ENCODE measurements at regions not wholly inside any gene's neighbourhood (a gene's known extent, or its start where the extent isn't known, plus 50 kb on each side); places are given as distances from the start of the nearest gene placed in this dataset.

DNA sequence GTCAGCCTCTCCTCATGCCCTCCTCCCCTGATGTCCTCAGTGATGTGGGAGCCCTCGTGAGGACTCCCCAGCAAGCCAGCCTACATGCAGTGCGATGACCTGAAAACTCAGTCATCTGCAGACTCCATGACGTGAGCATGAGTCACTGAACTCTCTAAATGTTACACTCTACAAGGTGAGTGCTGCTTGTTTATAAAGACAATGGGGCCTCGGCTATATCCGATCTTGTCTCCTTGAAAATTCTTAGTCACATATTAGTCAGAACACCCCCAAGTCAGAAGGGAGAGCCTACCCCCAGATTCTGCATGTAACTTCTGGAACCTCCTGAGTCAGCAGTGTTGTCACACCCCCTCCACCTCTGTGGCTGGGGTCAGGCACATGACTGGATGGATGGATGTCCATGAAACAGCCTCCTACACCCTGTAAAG lies 673.8 kb downstream of the INHBA start:
- no peak overlapping the region for H2BK120ac ChIP-seq (replicated peaks; ENCODE audit: low read depth, low read length)
- H3K23me2 ChIP-seq (ENCODE audit: low read depth, low read length): no peaks in the 10 kb centered on the region
- TF ChIP-seq BACH1 (IDR thresholded peaks at IDR 0.05; ENCODE audit: low read length) (no peak), BRCA1 (IDR thresholded peaks at IDR 0.05; ENCODE audit: low read depth, low read length) (no peak)
- H3K27me3 ChIP-seq (replicated peaks in 1 of 4; ENCODE audit: control insufficient read depth in 3 of 4, extremely low read depth in 1 of 4, insufficient read depth in 3 of 4, low read length in 3 of 4): no peaks in the 10 kb centered on the region
- no peak overlapping the region for H3K9ac ChIP-seq (replicated peaks in 1 of 4; ENCODE audit: extremely low read depth in 1 of 4, low read depth in 3 of 4, low read length in 3 of 4)
- FAIRE-seq (no peak), DNase-seq (ENCODE audit: low read depth in 1 of 2, low spot score in 2 of 2) (no peak)
- H2BK20ac ChIP-seq (ENCODE audit: low read length): no peak overlapping the region
- H3K14ac ChIP-seq (ENCODE audit: insufficient read length): no peak overlapping the region
- H3K9me3 ChIP-seq (ENCODE audit: insufficient read depth in 2 of 2, low read depth in 1 of 2, low read length in 1 of 2): no peaks in the 10 kb centered on the region
- no peak overlapping the region for H3K4ac ChIP-seq (replicated peaks; ENCODE audit: insufficient read length, low read depth, low read length)
- H3K4me3 ChIP-seq (ENCODE audit: extremely low read depth in 1 of 4, insufficient read depth in 2 of 4, low read depth in 3 of 4, low read length in 4 of 4): no peak overlapping the region
- H3K4me2 ChIP-seq (ENCODE audit: insufficient read depth in 1 of 2, low read depth in 2 of 2, low read length in 2 of 2): no peak overlapping the region
- no peaks in the 10 kb centered on the region for H4K20me1 ChIP-seq (replicated peaks in 1 of 2; ENCODE audit: control insufficient read depth in 1 of 2, insufficient read depth in 2 of 2, low read length in 2 of 2)
- no peak overlapping the region for H3K23ac ChIP-seq (ENCODE audit: insufficient read length)
- H4K91ac ChIP-seq (replicated peaks; ENCODE audit: insufficient read length, low read length): no peak overlapping the region
- H3K56ac ChIP-seq (replicated peaks; ENCODE audit: insufficient read length, low read depth, low read length): no peak overlapping the region
- H4K8ac ChIP-seq (ENCODE audit: extremely low read depth, insufficient read depth, low read length): no peak overlapping the region
- no peak overlapping the region for H2BK12ac ChIP-seq (ENCODE audit: low read depth, low read length)
- ChIA-PET CTCF (ENCODE audit: partially characterized antibody) (no interaction called here), POLR2A (ENCODE audit: partially characterized antibody) (no interaction called here)
- H3K79me1 ChIP-seq (ENCODE audit: low read depth, low read length): no peaks in the 10 kb centered on the region
- no peak overlapping the region for H2BK5ac ChIP-seq (ENCODE audit: low read depth, low read length)
- H2AFZ ChIP-seq (ENCODE audit: low read length): no peak overlapping the region
- H4K5ac ChIP-seq (ENCODE audit: insufficient read length, low read depth, low read length): no peak overlapping the region
- H3K27ac ChIP-seq (ENCODE audit: low read depth, low read length): no peak overlapping the region
- WGBS, 2 experiments (ENCODE audit: extremely low coverage in 1 of 2, insufficient coverage in 1 of 2, insufficient read length in 1 of 2, insufficient replicate concordance in 2 of 2, low coverage in 1 of 2, low lambda C conversion rate in 2 of 2, missing lambda C conversion rate in 1 of 2): 96% methylated on average over 5 of the region's 5 CpGs; no CpG with 5 or more reads in 1 of the 2 experiments
- H2AK5ac ChIP-seq (ENCODE audit: low read depth, low read length): no peak overlapping the region
- no peaks in the 10 kb centered on the region for H3K79me2 ChIP-seq (ENCODE audit: control insufficient read depth in 1 of 2, insufficient read depth in 2 of 2, low read length in 2 of 2)
- H3K4me1 ChIP-seq (replicated peaks in 1 of 4; ENCODE audit: control insufficient read depth in 3 of 4, insufficient read depth in 4 of 4, low read length in 3 of 4): no peaks in the 10 kb centered on the region
- H2BK15ac ChIP-seq (ENCODE audit: low read length): no peak overlapping the region
- no peaks in the 10 kb centered on the region for H3K36me3 ChIP-seq (ENCODE audit: control insufficient read depth in 2 of 4, insufficient read depth in 4 of 4, low read length in 3 of 4)
- no peak overlapping the region for H3K18ac ChIP-seq (ENCODE audit: extremely low read depth, low read length)
